GM12878 (cell line): ENCODE measurements at regions not wholly inside any gene's neighbourhood (a gene's known extent, or its start where the extent isn't known, plus 50 kb on each side); places are given as distances from the start of the nearest gene placed in this dataset.

Experiments
- BCLAF1 ChIP-seq: fragments of 450-650 bp; IDR thresholded peaks from 2 replicates; pipeline ENCODE4 v1.6.1; 2017; ENCODE audit warnings: antibody characterized with exemption, mild to moderate bottlenecking, moderate library complexity
- BHLHE40 ChIP-seq, 2 experiments: fragments of 450-650 bp in 1 of 2; IDR thresholded peaks; 2 replicates each; pipeline ENCODE4 v1.6.1; 2011 to 2017; ENCODE audit warnings: low read depth in 2 of 2, borderline replicate concordance in 1 of 2, improper control_type of control experiment in 1 of 2, low read length in 1 of 2, mild to moderate bottlenecking in 1 of 2
- CHD4 ChIP-seq: fragments of 200-600 bp; sonication (generic); IDR thresholded peaks from 2 replicates; pipeline ENCODE4 v1.6.1; 2016; ENCODE audit warnings: mild to moderate bottlenecking
- EGR1 ChIP-seq, 2 experiments: IDR thresholded peaks; 1 replicate in 1 of 2; 2 replicates in 1 of 2; pipeline ENCODE4 v1.6.1; 2011 to 2012; ENCODE audit warnings: low read depth in 2 of 2, low read length in 2 of 2, borderline replicate concordance in 1 of 2, mild to moderate bottlenecking in 1 of 2, moderate library complexity in 1 of 2
- GATAD2B ChIP-seq: fragments of 450-650 bp; conservative IDR thresholded peaks from 2 replicates; pipeline ENCODE4 v1.6.1; 2017; ENCODE audit warnings: low read depth, mild to moderate bottlenecking, moderate library complexity
- HSF1 ChIP-seq: fragments of 150-350 bp; IDR thresholded peaks from 2 replicates; pipeline ENCODE4 v1.6.1; 2014; ENCODE audit warnings: mild to moderate bottlenecking, low read depth, low read length
- MEF2B ChIP-seq: fragments of 450-650 bp; IDR thresholded peaks from 2 replicates; pipeline ENCODE4 v1.6.1; 2018; ENCODE audit warnings: mild to moderate bottlenecking, moderate library complexity; ENCODE audit not compliant: partially characterized antibody, poor library complexity, severe bottlenecking
- MTA2 ChIP-seq: fragments of 450-650 bp; IDR thresholded peaks from 2 replicates; pipeline ENCODE4 v1.6.1; 2016; ENCODE audit warnings: low read depth, mild to moderate bottlenecking, moderate library complexity
- MYC ChIP-seq: IDR thresholded peaks from 2 replicates; pipeline ENCODE4 v1.6.1; 2011; ENCODE audit warnings: mild to moderate bottlenecking, low read length, moderate library complexity, inconsistent platforms; ENCODE audit not compliant: insufficient read depth, insufficient replicate concordance, insufficient read length, severe bottlenecking
- NR2F1 ChIP-seq: fragments of 450-650 bp; conservative IDR thresholded peaks from 2 replicates; pipeline ENCODE4 v1.6.1; 2017; ENCODE audit warnings: mild to moderate bottlenecking
- RBBP5 ChIP-seq: fragments of 200-600 bp; sonication (generic); conservative IDR thresholded peaks from 2 replicates; pipeline ENCODE4 v1.6.1; 2016
- SIN3A ChIP-seq: IDR thresholded peaks from 2 replicates; pipeline ENCODE4 v1.6.1; 2012; ENCODE audit warnings: low read depth, low read length, improper control_type of control experiment
- SRF ChIP-seq, 2 experiments: IDR thresholded peaks; 2 replicates each; pipeline ENCODE4 v1.6.1; 2011; ENCODE audit warnings: low read depth in 2 of 2, low read length in 2 of 2, mild to moderate bottlenecking in 1 of 2, moderate library complexity in 1 of 2
- TCF3 ChIP-seq: IDR thresholded peaks from 2 replicates; pipeline ENCODE4 v1.6.1; 2012; ENCODE audit warnings: low read depth, mild to moderate bottlenecking, low read length, borderline replicate concordance; ENCODE audit not compliant: insufficient read depth
- ZBTB40 ChIP-seq: fragments of 450-650 bp; IDR thresholded peaks from 2 replicates; pipeline ENCODE4 v1.6.1; 2016; ENCODE audit warnings: mild to moderate bottlenecking, moderate library complexity, borderline replicate concordance
- TF ChIP-seq, protein P1 (sequence below): fragments of 450-650 bp; IDR thresholded peaks from 2 replicates; pipeline ENCODE4 v1.6.1; 2017; ENCODE audit warnings: mild to moderate bottlenecking, low read depth, inconsistent platforms; ENCODE audit not compliant: poor library complexity, severe bottlenecking
- TF ChIP-seq, protein P2 (sequence below): fragments of 450-650 bp; IDR thresholded peaks from 2 replicates; pipeline ENCODE4 v1.6.1; 2014; ENCODE audit warnings: mild to moderate bottlenecking

DNA sequence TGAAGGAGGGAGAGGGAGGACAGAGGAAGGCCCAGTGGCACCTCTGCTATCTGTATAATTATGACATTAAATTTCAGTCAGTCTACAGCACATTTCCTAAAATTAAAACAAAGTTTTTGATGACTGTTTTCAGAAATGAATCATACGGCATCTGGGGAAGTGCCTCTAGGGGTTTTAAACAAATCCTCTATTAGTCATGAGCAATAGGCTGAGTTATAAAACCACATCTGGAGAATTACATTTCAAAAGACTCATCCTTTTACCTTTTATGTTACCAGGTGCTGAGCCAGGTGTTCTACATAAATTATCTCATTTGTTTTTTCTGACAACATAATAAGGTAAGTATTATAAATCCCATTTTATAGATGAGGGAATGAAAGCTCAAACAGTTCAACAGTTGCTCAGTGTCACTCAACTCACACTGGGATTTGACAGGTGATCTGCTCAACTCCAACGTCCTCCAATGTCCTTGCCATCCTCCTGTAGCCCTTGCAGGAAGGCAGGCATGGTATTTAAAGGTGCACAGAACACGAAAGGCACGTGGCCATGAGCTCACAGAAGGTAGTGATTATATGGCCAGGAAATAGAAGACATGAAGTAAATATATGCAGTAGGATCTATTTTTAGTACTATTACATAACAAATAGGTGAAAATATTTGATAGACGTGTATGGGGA is 184.2 kb upstream of the MAN1A1 start (continued):
- TF ChIP-seq, protein P1, sequence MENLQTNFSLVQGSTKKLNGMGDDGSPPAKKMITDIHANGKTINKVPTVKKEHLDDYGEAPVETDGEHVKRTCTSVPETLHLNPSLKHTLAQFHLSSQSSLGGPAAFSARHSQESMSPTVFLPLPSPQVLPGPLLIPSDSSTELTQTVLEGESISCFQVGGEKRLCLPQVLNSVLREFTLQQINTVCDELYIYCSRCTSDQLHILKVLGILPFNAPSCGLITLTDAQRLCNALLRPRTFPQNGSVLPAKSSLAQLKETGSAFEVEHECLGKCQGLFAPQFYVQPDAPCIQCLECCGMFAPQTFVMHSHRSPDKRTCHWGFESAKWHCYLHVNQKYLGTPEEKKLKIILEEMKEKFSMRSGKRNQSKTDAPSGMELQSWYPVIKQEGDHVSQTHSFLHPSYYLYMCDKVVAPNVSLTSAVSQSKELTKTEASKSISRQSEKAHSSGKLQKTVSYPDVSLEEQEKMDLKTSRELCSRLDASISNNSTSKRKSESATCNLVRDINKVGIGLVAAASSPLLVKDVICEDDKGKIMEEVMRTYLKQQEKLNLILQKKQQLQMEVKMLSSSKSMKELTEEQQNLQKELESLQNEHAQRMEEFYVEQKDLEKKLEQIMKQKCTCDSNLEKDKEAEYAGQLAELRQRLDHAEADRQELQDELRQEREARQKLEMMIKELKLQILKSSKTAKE: no peak
- TF ChIP-seq SIN3A (no peak), BCLAF1 (no peak), ZBTB40 (no peak), MEF2B (peak; percentile 83), SRF (IDR thresholded peaks at IDR 0.05; ENCODE audit: low read depth in 2 of 2, low read length in 2 of 2) (no peak), NR2F1 (no peak), EGR1 (IDR thresholded peaks at IDR 0.05; ENCODE audit: borderline replicate concordance in 1 of 2, low read depth in 2 of 2, low read length in 2 of 2) (no peak), BHLHE40 (IDR thresholded peaks at IDR 0.05; ENCODE audit: borderline replicate concordance in 1 of 2, low read depth in 2 of 2, low read length in 1 of 2) (no peak; a peak in 1 of 4 replicates), MYC (no peak), MTA2 (peak; percentile 58; the same call in 1 of the 2 replicates), HSF1 (no peak), RBBP5 (no peak), GATAD2B (no peak), CHD4 (no peak), TCF3 (no peak)
- TF ChIP-seq, protein P2, sequence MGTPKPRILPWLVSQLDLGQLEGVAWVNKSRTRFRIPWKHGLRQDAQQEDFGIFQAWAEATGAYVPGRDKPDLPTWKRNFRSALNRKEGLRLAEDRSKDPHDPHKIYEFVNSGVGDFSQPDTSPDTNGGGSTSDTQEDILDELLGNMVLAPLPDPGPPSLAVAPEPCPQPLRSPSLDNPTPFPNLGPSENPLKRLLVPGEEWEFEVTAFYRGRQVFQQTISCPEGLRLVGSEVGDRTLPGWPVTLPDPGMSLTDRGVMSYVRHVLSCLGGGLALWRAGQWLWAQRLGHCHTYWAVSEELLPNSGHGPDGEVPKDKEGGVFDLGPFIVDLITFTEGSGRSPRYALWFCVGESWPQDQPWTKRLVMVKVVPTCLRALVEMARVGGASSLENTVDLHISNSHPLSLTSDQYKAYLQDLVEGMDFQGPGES: no peak
